ENCODE measurements at regions not wholly inside any gene's neighbourhood (a gene's known extent, or its start where the extent isn't known, plus 50 kb on each side); places are given as distances from the start of the nearest gene placed in this dataset.

DNA sequence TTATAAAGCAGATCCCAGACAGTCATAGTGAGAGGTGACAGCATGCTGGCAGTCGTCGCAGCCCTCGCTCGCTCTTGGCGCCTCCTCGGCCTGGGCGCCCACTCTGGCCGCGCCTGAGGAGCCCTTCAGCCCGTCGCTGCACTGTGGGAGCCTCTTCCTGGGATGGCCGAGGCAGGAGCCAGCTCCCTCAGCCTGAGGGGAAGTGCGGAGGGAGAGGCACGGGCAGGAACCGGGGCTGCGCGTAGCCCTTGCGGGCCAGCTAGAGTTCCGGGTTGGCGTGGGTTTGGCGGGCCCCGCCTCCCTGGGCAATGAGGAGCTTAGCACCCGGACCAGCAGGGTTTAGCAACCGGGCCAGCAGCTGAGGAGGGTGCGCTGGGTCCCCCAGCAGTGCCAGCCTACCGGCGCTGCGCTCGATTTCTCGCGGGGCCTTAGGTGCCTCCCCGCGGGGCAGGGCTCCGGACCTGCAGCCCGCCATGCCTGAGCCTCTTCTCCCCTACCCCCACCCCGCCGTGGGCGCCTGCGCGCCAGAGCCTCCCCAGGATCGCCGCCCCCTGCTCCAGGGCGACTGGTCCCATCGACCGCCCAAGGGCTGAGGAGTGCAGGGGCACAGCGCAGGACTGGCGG lies 451.2 kb upstream of the DCN start:
- TF ChIP-seq, protein P1, sequence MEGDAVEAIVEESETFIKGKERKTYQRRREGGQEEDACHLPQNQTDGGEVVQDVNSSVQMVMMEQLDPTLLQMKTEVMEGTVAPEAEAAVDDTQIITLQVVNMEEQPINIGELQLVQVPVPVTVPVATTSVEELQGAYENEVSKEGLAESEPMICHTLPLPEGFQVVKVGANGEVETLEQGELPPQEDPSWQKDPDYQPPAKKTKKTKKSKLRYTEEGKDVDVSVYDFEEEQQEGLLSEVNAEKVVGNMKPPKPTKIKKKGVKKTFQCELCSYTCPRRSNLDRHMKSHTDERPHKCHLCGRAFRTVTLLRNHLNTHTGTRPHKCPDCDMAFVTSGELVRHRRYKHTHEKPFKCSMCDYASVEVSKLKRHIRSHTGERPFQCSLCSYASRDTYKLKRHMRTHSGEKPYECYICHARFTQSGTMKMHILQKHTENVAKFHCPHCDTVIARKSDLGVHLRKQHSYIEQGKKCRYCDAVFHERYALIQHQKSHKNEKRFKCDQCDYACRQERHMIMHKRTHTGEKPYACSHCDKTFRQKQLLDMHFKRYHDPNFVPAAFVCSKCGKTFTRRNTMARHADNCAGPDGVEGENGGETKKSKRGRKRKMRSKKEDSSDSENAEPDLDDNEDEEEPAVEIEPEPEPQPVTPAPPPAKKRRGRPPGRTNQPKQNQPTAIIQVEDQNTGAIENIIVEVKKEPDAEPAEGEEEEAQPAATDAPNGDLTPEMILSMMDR (IDR thresholded peaks at IDR 0.05; ENCODE audit: insufficient read depth, low read length), result no peak
- TF ChIP-seq SPI1 (IDR thresholded peaks at IDR 0.05; ENCODE audit: borderline replicate concordance, low read depth), result no peak
